ENCODE measurements at regions not wholly inside any gene's neighbourhood (a gene's known extent, or its start where the extent isn't known, plus 50 kb on each side); places are given as distances from the start of the nearest gene placed in this dataset.
"Not testable (repeated sequence)": the region's sequence is repeated elsewhere in the genome, so short reads cannot be mapped to it uniquely, and the experiment has no call there.

- no peak for DNase-seq (ENCODE audit: low read depth)
These were observed 935.6 kb upstream of the FANCL start for GRCh38 chr2:59176737-59177136.

- no peak for DNase-seq (ENCODE audit: low read depth)
These were observed 933.6 kb upstream of the FANCL start for GRCh38 chr2:59174536-59175243.

GRCh38 chr2:59173325-59173724 is 932.2 kb upstream of the FANCL start:
- no peak for DNase-seq (ENCODE audit: low read depth)

- no peak for DNase-seq (ENCODE audit: low read depth)
These were observed 929.9 kb upstream of the FANCL start for GRCh38 chr2:59171019-59171418.

GRCh38 chr2:59168766-59169165 is 927.6 kb upstream of the FANCL start:
- no peak for DNase-seq (ENCODE audit: low read depth)

GRCh38 chr2:59167514-59167913 is 926.4 kb upstream of the FANCL start:
- no peak for DNase-seq (ENCODE audit: low read depth)

GRCh38 chr2:59157908-59158307 is 916.8 kb upstream of the FANCL start:
- DNase-seq (ENCODE audit: low read depth), result not testable (repeated sequence)

GRCh38 chr2:59151805-59152204 is 910.7 kb upstream of the FANCL start:
- DNase-seq (ENCODE audit: low read depth), result no peak

GRCh38 chr2:59150217-59150849 is 909.2 kb upstream of the FANCL start:
- no peak for DNase-seq (ENCODE audit: low read depth)

- DNase-seq (ENCODE audit: low read depth), result no peak
These were observed 908.1 kb upstream of the FANCL start for GRCh38 chr2:59149271-59149670.

- DNase-seq (ENCODE audit: low read depth), result no peak
These were observed 871.1 kb upstream of the FANCL start for GRCh38 chr2:59112258-59112657.

GRCh38 chr2:59096973-59097372 is 855.8 kb upstream of the FANCL start:
- no peak for DNase-seq (ENCODE audit: low read depth)

- no peak for DNase-seq (ENCODE audit: low read depth)
These were observed 852.4 kb upstream of the FANCL start for GRCh38 chr2:59093571-59093970.

GRCh38 chr2:59084326-59084725 is 843.2 kb upstream of the FANCL start:
- DNase-seq (ENCODE audit: low read depth), result no peak

GRCh38 chr2:59083075-59083828 is 842.1 kb upstream of the FANCL start:
- DNase-seq (ENCODE audit: low read depth), result no peak

- no peak for DNase-seq (ENCODE audit: low read depth)
These were observed 841.5 kb upstream of the FANCL start for GRCh38 chr2:59082657-59083056.

- DNase-seq (ENCODE audit: low read depth), result no peak
These were observed 839.5 kb upstream of the FANCL start for GRCh38 chr2:59080451-59081181.

- DNase-seq (ENCODE audit: low read depth), result no peak
These were observed 836.9 kb upstream of the FANCL start for GRCh38 chr2:59077981-59078531.

GRCh38 chr2:59077026-59077725 is 836.1 kb upstream of the FANCL start:
- no peak for DNase-seq (ENCODE audit: low read depth)

- no peak for DNase-seq (ENCODE audit: low read depth)
These were observed 835.0 kb upstream of the FANCL start for GRCh38 chr2:59076079-59076619.

GRCh38 chr2:59074071-59074470 is 832.9 kb upstream of the FANCL start:
- no peak for DNase-seq (ENCODE audit: low read depth)
